HG03097 (cell line): ENCODE measurements at regions not wholly inside any gene's neighbourhood (a gene's known extent, or its start where the extent isn't known, plus 50 kb on each side); places are given as distances from the start of the nearest gene placed in this dataset.
"Not testable (repeated sequence)": the region's sequence is repeated elsewhere in the genome, so short reads cannot be mapped to it uniquely, and the experiment has no call there.

Source experiments
- ATAC-seq: cut with Tn5 transposase; IDR thresholded peaks from one replicate; pipeline ENCODE4 v1.9.1; 2021; ENCODE audit not compliant: unreplicated experiment, low FRiP score

DNA sequence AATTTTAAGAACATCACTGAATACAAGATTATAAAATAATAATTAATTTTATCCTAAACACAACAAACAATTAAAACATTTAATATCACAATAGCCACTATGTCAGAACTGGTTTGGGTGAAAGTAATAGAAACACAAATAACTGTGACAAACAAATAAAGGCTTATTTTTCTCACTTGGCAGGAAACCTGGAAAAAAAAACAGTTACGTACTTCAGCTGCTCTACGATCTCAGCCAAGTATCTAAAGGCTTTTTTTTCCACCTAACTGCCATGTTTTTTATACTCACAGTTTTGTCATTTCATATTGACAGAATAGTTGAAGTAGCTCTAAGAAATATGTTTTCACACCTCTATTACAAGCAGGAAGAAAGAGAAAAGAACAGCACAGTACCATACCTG lies 284.8 kb upstream of the INTU start:
- ATAC-seq = no peak

DNA sequence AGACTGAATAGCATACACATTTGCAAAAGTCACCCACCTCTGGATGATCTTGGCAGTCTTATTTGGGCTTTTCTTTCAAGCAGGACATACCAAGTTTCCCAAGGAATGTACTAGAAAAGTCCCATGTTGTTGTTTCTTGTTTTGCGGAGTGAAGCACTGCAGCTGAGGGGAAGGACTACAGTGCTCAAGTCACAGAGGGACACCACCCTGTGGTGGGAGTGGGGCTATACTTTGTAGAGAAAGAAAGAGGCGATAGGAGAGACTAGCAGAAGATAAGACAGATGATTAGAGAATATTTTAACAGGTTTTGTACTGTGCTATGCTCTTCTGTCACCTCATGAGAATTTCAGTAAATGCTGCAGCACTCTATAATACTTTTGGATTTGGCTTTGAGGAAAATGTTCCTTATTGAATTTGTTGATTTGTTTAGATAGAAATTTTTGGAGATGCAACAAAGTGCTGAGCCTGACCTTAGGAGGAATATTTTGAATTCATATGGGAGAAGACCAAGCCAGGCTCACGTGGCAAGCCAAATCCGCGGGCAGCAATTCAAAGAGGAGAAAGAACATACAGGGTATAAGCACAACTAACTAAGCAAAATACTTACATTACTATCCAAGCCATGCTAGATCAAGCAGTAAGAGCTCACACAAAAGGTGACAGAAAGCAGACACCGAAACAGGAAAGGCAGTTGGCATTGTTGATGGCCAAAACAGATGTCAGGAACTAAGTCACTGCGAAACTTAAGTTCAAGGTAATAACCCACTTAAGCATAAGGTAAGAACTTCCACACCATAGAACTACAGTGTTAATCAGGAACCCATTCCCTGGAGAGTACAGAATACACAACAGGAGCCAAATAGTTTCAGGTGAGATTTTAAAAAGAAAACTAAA lies 280.3 kb upstream of the INTU start:
- ATAC-seq = no peak

- no peak for ATAC-seq
Observed at GRCh38 chr4:127355743-127356142, 277.0 kb upstream of the INTU start.

DNA sequence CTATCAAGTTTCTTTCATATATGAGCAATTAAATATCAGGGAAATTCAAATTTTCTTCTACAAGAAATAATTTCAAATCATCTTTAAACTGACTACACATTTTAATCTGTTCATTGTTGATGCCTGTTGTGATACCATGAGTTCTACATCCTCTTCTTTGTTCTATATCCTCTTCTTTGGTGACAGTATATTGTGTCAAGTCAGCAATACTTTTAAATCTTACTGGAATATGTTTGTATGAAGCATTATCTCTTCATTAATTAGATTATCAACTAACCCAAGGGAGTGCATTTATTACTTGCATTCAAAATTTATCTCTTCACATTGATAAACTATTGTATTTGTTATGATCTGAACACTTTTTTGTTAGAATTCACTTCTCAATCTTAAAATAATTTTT lies 275.0 kb upstream of the INTU start:
- no peak for ATAC-seq

GRCh38 chr4:127362686-127363085 lies 270.1 kb upstream of the INTU start:
- no peak for ATAC-seq

DNA sequence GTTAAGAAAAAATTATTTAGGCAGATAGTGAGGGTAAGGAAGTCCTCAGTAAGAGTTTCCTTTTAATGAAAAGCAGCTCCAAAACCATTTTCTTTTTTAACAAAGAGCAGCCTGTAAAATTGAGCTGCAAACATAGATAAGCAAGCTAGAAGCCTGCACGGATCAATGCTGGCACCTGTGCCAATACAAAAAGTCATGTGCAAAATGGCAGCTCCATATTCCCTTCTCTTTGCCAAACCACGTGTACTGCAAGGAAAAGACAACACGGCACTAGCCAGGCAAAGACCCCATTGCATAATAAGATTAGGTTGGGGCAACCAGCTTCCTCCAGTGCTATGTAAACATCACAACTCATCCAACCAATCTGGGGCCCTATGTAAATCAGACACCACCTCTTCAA lies 268.4 kb upstream of the INTU start:
- ATAC-seq = no peak

GRCh38 chr4:127364911-127365310 lies 267.8 kb upstream of the INTU start:
- no peak for ATAC-seq

GRCh38 chr4:127370604-127371003 lies 262.2 kb upstream of the INTU start:
- ATAC-seq = no peak

GRCh38 chr4:127379499-127379898 lies 253.3 kb upstream of the INTU start:
- ATAC-seq = no peak

DNA sequence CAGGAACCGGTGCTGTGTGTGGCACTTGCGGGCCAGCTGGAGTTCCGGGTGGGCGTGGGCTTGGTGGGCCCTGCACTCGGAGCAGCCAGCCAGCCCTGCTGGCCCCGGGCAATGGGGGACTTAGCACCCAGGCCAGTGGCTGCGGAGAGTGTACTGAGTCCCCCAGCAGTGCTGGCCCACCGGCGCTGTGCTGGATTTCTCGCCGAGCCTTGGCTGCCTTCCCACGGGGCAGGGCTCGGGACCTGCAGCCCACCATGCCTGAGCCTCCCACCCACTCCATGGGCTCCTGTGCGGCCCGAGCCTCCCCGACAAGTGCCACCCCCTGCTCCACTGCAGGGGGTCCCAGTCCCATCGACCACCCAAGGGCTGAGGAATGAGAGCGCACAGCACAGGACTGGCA lies 252.8 kb upstream of the INTU start:
- not testable (repeated sequence) for ATAC-seq

- no peak for ATAC-seq
Observed at GRCh38 chr4:127383666-127384065, 249.1 kb upstream of the INTU start.

- no peak for ATAC-seq
Observed at GRCh38 chr4:127394516-127394915, 238.2 kb upstream of the INTU start.

GRCh38 chr4:127400276-127400675 lies 232.5 kb upstream of the INTU start:
- ATAC-seq = no peak

GRCh38 chr4:127400731-127401346 lies 231.9 kb upstream of the INTU start:
- ATAC-seq = no peak

- no peak for ATAC-seq
Observed at GRCh38 chr4:127403471-127404084, 229.2 kb upstream of the INTU start.

DNA sequence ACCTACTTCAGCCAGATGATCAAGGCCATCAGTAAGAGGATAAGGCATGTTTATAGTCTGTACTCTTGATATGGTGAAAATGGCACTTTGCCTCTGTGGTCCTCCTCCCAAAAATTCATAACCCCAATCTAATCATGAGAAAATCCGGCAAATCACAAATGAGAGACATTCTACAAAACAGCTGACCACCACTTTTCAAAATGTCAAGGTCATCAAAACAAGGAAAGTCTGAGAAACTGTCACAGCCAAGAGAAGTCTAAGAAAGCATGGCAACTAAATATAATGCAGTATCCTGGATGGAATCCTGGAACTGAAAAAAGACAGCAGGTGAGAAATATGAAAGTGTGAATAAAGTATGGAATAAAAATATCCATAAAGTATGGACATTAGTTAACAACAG lies 226.6 kb upstream of the INTU start:
- no peak for ATAC-seq

DNA sequence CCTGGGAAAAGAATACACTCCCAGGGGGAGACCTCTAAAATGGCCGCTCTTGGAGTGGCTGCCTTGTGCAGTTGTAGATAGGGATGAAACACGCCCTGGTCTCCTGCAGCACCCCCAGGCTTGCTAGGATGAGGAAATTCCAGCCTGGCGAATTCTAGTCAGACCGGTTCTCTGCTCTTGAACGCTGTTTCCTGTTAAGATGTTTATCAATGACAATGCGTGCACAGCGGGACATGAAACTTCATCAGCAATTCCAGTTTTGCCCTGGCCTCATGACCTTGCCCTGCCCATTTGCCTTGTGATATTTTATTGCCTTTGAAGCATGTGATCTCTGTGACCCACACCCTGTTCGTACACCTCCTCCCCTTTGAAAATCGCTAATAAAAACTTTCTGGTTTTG lies 225.2 kb upstream of the INTU start:
- not testable (repeated sequence) for ATAC-seq

GRCh38 chr4:127410201-127410600 lies 222.6 kb upstream of the INTU start:
- ATAC-seq = no peak

GRCh38 chr4:127410644-127411043 lies 222.1 kb upstream of the INTU start:
- no peak for ATAC-seq

GRCh38 chr4:127414951-127415606 lies 217.7 kb upstream of the INTU start:
- ATAC-seq = no peak

- no peak for ATAC-seq
Observed at GRCh38 chr4:127416115-127416514, 216.6 kb upstream of the INTU start.
